Activated CD4-positive, alpha-beta T cell treated with anti-CD3 and anti-CD28 coated beads, Interleukin-2, amount 10 ng/mL, durations not matched to agents 24 days and 14 days (primary cell): ENCODE measurements at regions not wholly inside any gene's neighbourhood (a gene's known extent, or its start where the extent isn't known, plus 50 kb on each side); places are given as distances from the start of the nearest gene placed in this dataset.

Source experiments
- DNase-seq: peaks from one replicate; pipeline ENCODE4 v3.0.0; 2022
- H3K27ac Mint-ChIP-seq: one replicate; pipeline ENCODE4 v1.8.0; 2022; ENCODE audit warnings: mild to moderate bottlenecking, mixed read lengths
- H3K27me3 Mint-ChIP-seq: one replicate; pipeline ENCODE4 v1.8.0; 2022; ENCODE audit warnings: mixed read lengths
- H3K36me3 Mint-ChIP-seq: one replicate; pipeline ENCODE4 v1.8.0; 2022; ENCODE audit warnings: low read depth, mild to moderate bottlenecking, mixed read lengths
- H3K4me1 Mint-ChIP-seq: one replicate; pipeline ENCODE4 v1.8.0; 2021; ENCODE audit warnings: mixed read lengths
- H3K4me3 Mint-ChIP-seq: one replicate; pipeline ENCODE4 v1.8.0; 2022; ENCODE audit warnings: mild to moderate bottlenecking, moderate library complexity, mixed read lengths
- H3K9me3 Mint-ChIP-seq: one replicate; pipeline ENCODE4 v1.8.0; 2021; ENCODE audit warnings: mixed read lengths
- intact Hi-C: fragments of 100-400 bp; cut with micrococcal nuclease; formaldehyde crosslinking; loops from one replicate; pipeline ENCODE4 v1.15.1; 2023

DNA sequence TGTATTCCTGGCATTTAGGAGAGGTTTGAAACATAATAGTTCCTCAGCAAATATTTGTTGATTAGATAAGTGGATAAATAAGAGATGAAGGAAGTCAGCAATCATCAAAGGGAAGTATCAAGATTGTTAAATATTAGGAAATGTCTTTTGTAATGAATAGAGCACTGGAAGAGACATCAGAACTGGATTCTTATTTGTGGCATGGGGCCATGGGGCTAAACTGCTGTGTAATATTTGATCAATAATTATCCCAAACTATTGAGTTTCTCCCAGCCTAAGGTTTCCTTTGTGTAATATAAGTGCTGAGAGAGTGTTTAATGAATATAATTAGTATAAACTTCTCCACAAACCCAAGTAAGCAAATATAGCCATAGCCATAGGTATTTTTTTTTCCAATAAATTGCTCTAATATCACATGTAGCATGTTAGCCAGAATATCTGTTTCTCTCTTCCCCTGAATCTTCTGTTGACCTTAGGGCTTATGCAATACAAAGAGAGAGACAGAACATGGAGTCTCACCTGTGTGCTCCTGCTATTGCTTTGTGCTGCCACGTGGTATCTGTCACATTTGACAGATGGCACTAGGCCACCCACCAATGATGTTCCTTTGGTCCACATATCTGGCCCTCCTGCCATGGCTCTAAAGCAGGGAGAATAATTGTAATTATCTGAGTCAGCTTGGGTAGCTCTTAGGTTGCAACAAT lies 658.7 kb downstream of the SOX5 start:
- Mint-ChIP-seq H3K36me3 (no peaks in the 10 kb centered on the region), H3K9me3 (no peaks in the 10 kb centered on the region), H3K27ac (no peak overlapping the region), H3K27me3 (no peaks in the 10 kb centered on the region), H3K4me3 (no peak overlapping the region), H3K4me1 (no peaks in the 10 kb centered on the region)
- no peak for DNase-seq
- intact Hi-C loops = no loop called here

- DNase-seq = no peak
- no peaks in the 10 kb centered on the region for H3K36me3 Mint-ChIP-seq
- no peaks in the 10 kb centered on the region for H3K9me3 Mint-ChIP-seq
- H3K4me3 Mint-ChIP-seq = no peak overlapping the region
- intact Hi-C loops = no loop called here
- H3K4me1 Mint-ChIP-seq = no peaks in the 10 kb centered on the region
- H3K27me3 Mint-ChIP-seq = no peaks in the 10 kb centered on the region
- H3K27ac Mint-ChIP-seq = no peak overlapping the region
Observed at GRCh38 chr12:23303220-23303619, 646.2 kb downstream of the SOX5 start.

DNA sequence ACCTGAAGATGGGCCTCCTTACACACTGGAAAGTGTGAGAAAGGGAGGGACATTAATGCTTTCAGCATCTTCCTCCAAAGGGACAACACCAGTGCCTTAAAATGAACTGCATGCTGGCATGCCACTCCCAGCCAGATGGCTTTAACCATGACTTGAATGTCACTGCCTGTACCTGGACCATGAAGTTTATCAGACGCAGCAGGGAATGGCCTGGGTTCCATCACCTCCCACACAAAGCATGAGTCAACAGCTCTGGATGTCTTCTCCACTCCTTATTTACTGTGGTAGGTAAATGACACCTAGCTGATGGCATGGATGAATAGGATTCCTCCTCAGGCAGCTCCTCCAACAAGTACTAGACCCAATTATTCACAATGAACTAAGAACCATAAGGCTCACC lies 645.6 kb downstream of the SOX5 start:
- no peaks in the 10 kb centered on the region for H3K4me1 Mint-ChIP-seq
- no peak for DNase-seq
- no peaks in the 10 kb centered on the region for H3K9me3 Mint-ChIP-seq
- H3K27me3 Mint-ChIP-seq = no peaks in the 10 kb centered on the region
- no peak overlapping the region for H3K27ac Mint-ChIP-seq
- intact Hi-C loops = no loop called here
- H3K36me3 Mint-ChIP-seq = no peaks in the 10 kb centered on the region
- H3K4me3 Mint-ChIP-seq = no peak overlapping the region

DNA sequence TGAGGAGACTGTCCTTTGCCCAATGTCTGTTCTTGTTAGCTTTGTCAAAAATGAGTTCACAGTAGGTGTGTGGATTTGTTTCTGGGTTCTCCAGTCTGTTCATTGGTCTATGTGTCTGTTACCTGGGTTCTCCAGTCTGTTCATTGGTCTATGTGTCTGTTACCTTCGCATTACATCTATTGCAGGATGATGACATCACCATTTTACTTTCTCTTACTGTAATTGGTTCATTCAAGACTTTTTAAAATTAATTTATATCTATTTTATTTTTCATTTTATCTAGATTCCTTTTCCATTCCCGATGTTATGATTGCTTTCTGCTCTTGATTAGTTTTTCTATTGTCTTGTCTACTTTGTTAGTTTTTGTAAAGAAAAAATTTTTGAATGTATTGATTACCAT lies 615.5 kb downstream of the SOX5 start:
- Mint-ChIP-seq H3K4me3 (no peak overlapping the region), H3K27me3 (no peaks in the 10 kb centered on the region)

DNA sequence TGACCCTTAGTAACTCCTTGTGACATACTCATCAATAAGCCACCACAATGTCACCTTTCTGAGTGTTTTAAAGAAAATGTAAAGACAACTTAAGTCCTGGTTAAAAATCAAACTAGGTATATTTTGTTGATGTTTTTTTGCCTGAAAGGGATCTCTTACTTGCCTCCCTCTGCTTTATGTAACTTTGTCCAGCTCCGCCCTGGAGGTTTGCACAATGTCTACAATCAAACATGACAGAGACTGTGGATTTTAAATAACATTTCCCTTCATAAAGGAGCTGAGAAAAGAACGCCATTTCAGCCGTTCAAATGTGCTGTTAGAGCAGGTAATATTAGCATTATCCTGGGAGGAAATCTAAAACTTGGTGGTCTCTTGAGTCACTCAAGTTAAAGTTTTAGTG lies 613.9 kb downstream of the SOX5 start:
- H3K27me3 Mint-ChIP-seq = no peaks in the 10 kb centered on the region
- DNase-seq = no peak
- no peaks in the 10 kb centered on the region for H3K36me3 Mint-ChIP-seq
- H3K4me3 Mint-ChIP-seq = no peak overlapping the region
- intact Hi-C loops = no loop called here
- no peaks in the 10 kb centered on the region for H3K4me1 Mint-ChIP-seq
- no peak overlapping the region for H3K27ac Mint-ChIP-seq
- no peaks in the 10 kb centered on the region for H3K9me3 Mint-ChIP-seq

More for the DNA sequence above, 615.5 kb downstream of the SOX5 start:
- no peak overlapping the region for H3K27ac Mint-ChIP-seq
- no peaks in the 10 kb centered on the region for H3K36me3 Mint-ChIP-seq
- no peaks in the 10 kb centered on the region for H3K4me1 Mint-ChIP-seq
- DNase-seq = no peak
- intact Hi-C loops = no loop called here
- no peaks in the 10 kb centered on the region for H3K9me3 Mint-ChIP-seq

DNA sequence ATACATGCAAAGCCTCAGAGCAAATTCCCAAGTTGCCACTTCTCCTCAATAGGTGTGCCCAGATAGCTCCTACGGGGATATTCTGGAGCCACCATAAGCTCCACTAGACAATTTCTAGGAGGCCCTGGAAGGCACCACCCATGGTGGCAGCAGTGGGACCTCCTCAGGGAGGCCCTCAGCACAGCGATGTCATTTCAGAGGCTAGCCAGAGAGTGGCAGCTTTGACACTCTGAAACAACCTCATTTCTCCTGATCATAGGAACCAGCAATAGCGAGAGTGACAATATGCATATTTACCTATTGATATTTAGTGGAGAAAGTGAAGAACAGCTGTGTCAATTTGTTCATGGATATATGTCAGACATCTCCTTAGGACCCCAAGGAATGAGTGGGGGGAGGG lies 612.3 kb downstream of the SOX5 start:
- H3K4me1 Mint-ChIP-seq = no peaks in the 10 kb centered on the region
- no peak for DNase-seq
- H3K4me3 Mint-ChIP-seq = no peak overlapping the region
- intact Hi-C loops = no loop called here
- H3K27ac Mint-ChIP-seq = no peak overlapping the region
- no peaks in the 10 kb centered on the region for H3K36me3 Mint-ChIP-seq
- H3K27me3 Mint-ChIP-seq = no peaks in the 10 kb centered on the region
- H3K9me3 Mint-ChIP-seq = no peaks in the 10 kb centered on the region

- Mint-ChIP-seq H3K4me3 (no peak overlapping the region), H3K27ac (no peak overlapping the region), H3K9me3 (no peaks in the 10 kb centered on the region), H3K36me3 (no peaks in the 10 kb centered on the region), H3K4me1 (no peaks in the 10 kb centered on the region), H3K27me3 (no peaks in the 10 kb centered on the region)
- DNase-seq = no peak
- intact Hi-C loops = no loop called here
Observed at GRCh38 chr12:23340351-23340750, 609.1 kb downstream of the SOX5 start.

DNA sequence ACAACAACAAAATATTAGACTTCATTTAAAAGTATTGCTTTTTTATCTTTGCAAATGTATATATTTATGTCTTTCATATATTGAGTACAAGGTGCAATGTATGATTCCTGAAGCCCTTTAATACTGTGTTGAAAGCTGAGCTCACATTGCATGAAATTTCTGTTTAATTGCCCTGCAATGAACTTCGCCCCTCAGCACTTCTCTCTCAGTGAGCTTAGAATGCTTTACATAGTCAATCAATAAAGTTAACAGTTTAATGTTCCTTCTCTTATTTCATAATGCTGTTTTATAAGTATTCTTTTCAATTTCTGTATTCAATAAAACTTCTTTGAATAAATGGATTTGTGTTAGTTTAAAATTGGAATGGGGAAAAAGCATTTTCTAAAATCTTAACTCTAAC lies 607.1 kb downstream of the SOX5 start:
- H3K4me3 Mint-ChIP-seq = no peak overlapping the region
- no peak for DNase-seq
- no peak overlapping the region for H3K27ac Mint-ChIP-seq
- H3K4me1 Mint-ChIP-seq = no peaks in the 10 kb centered on the region
- no peaks in the 10 kb centered on the region for H3K36me3 Mint-ChIP-seq
- H3K9me3 Mint-ChIP-seq = peaks cover 4% of the 10 kb centered on the region
- no peaks in the 10 kb centered on the region for H3K27me3 Mint-ChIP-seq
- intact Hi-C loops = no loop called here

DNA sequence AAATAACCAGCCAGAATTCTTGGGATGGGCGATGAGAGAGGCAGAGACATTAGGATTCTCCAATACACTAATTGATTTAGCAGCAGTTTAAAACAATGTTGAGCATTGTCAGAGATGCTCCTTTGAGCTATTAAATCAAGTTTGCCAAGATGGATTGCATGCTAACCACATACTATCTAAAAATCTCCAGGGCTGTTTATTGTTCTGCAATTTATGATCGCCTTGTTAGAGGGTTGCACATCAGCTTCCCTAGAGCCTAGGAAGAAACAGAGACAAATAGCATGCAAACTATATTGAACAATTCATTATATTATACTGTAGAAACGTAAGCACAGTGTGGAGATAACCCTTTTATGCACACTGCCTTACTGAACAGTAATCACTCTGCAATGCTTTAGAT lies 599.9 kb downstream of the SOX5 start:
- H3K9me3 Mint-ChIP-seq = peaks cover 4% of the 10 kb centered on the region
- no peaks in the 10 kb centered on the region for H3K27me3 Mint-ChIP-seq
- no peak overlapping the region for H3K27ac Mint-ChIP-seq
- intact Hi-C loops = no loop called here
- no peaks in the 10 kb centered on the region for H3K4me1 Mint-ChIP-seq
- DNase-seq = no peak
- no peaks in the 10 kb centered on the region for H3K36me3 Mint-ChIP-seq
- H3K4me3 Mint-ChIP-seq = no peak overlapping the region

DNA sequence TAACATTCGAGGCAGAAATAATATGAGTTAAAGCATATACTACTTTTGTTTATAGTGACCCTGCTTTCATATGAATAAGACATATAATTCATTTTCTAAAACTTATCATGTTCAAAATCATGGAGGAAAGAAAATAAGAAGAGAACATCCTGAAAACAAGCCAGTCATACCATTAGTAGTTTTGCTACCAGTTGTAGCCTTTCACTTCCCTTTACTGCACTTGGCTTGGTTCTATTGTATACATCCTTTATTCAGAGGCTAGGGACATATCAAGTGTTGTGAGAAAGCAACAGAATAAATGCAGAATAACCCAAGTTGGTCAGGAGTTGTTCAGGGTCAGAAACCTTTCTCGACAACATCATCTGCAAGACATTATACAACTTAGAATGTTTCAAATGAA lies 598.7 kb downstream of the SOX5 start:
- Mint-ChIP-seq H3K4me1 (no peaks in the 10 kb centered on the region), H3K27ac (no peak overlapping the region), H3K9me3 (peaks cover 4% of the 10 kb centered on the region), H3K27me3 (no peaks in the 10 kb centered on the region), H3K36me3 (no peaks in the 10 kb centered on the region), H3K4me3 (no peak overlapping the region)
- no peak for DNase-seq
- intact Hi-C loops = no loop called here

GRCh38 chr12:23352670-23353069 lies 596.8 kb downstream of the SOX5 start:
- Mint-ChIP-seq H3K4me3 (no peak overlapping the region), H3K4me1 (no peaks in the 10 kb centered on the region), H3K9me3 (peaks cover 4% of the 10 kb centered on the region), H3K27ac (no peak overlapping the region), H3K27me3 (no peaks in the 10 kb centered on the region), H3K36me3 (no peaks in the 10 kb centered on the region)
- no peak for DNase-seq
- intact Hi-C loops = no loop called here

DNA sequence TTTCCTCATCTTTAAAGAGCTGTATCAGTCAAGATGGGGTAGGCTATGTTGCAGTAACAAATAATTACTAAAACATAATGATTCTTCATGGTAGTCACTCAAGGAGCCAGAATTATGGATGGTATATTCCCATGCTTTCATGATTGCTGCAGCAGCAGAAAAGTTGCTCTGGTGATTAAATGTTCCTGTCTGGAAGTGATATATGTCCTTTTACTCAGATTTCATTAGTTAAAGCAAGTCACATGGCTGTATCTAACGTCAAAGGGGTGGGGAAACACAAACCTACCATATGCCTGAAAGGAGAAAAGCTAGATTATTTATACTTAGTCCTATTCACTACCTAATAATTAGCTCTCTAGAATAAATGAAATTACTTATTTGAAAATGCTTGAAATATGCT lies 594.7 kb downstream of the SOX5 start:
- intact Hi-C loops = no loop called here
- Mint-ChIP-seq H3K4me3 (no peak overlapping the region), H3K9me3 (peaks cover 4% of the 10 kb centered on the region), H3K36me3 (no peaks in the 10 kb centered on the region), H3K4me1 (no peaks in the 10 kb centered on the region), H3K27me3 (no peaks in the 10 kb centered on the region), H3K27ac (no peak overlapping the region)
- no peak for DNase-seq

DNA sequence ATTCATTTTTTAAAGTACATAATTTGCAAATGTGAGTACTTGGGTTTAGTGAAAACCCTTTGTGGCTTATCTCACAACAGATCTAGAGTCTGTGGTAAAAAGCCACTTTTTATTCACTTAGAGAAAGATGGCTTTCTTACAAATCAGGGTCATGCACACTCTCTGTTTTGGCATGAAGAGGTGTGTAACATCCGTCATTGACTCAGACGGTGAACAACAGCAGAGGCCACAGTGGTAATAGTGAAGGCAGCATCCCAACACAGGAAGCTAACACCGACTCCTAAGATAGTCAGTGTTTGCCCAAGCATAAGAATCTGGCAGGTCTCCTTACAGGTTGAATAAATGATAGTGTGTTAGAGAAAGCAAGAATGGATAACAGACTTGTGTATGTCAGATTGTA lies 593.0 kb downstream of the SOX5 start:
- H3K27ac Mint-ChIP-seq = no peak overlapping the region
- intact Hi-C loops = no loop called here

DNA sequence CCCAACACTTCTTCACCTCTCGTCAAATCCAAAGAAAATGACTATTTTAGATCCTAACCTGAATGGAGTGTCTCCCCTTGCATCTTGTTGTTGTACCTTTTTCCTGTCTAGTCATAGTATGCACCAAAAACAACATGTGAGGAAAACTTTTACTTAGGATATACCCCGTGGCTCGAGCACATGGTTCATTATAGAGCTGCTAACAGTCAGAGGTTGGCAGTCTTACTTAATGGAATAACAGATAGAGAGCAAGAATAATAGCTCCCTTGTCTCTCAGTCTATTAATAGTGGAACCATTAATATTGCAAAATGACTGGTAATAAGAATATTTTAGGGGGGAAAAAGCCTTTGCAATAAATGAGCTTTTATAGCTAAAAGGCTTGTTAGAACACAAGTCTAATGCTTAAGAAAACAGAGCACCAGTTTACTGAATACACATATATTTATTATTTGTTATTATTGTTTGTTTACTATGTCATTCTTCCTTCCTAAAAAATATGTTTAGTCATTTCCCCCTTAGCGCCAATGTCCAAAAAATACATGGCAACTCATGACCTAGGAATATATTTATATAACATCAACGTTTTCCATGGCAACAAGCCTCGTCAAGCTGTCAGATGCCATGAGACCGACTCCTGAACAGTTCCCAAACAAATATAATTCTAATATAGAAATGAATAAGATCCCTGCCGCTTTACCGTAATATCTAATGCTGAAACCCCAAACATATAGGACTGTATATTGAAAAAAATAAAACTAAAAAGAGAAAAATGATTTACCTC lies 592.4 kb downstream of the SOX5 start:
- Mint-ChIP-seq H3K27ac (no peak overlapping the region), H3K27me3 (no peaks in the 10 kb centered on the region), H3K4me1 (no peaks in the 10 kb centered on the region), H3K36me3 (no peaks in the 10 kb centered on the region), H3K9me3 (peaks cover 4% of the 10 kb centered on the region), H3K4me3 (no peak overlapping the region)
- intact Hi-C loops = no loop called here
- DNase-seq = no peak

More for the DNA sequence above, 593.0 kb downstream of the SOX5 start:
- Mint-ChIP-seq H3K9me3 (peaks cover 4% of the 10 kb centered on the region), H3K4me1 (no peaks in the 10 kb centered on the region), H3K36me3 (no peaks in the 10 kb centered on the region), H3K27me3 (no peaks in the 10 kb centered on the region), H3K4me3 (no peak overlapping the region)
- no peak for DNase-seq
